ENCODE measurements at regions not wholly inside any gene's neighbourhood (a gene's known extent, or its start where the extent isn't known, plus 50 kb on each side); places are given as distances from the start of the nearest gene placed in this dataset.

GRCh38 chr2:17263570-17263968 is 254.7 kb downstream of the RAD51AP2 start:
- TF ChIP-seq POLR2A (IDR thresholded peaks at IDR 0.05; ENCODE audit: extremely low read depth, insufficient read length), result no peak
- no peak for TF ChIP-seq CTCF (IDR thresholded peaks at IDR 0.05; ENCODE audit: low read depth, low read length)
